Fibroblast of pulmonary artery (primary cell): ENCODE measurements at regions not wholly inside any gene's neighbourhood (a gene's known extent, or its start where the extent isn't known, plus 50 kb on each side); places are given as distances from the start of the nearest gene placed in this dataset.

Source experiments
- DNase-seq: peaks from one replicate; pipeline ENCODE4 v3.0.0-alpha.2; 2010; ENCODE audit warnings: low read depth
- H3K4me3 ChIP-seq: replicated peaks from 2 replicates; pipeline ENCODE4 v1.5.1; 2011; ENCODE audit warnings: low read depth, mild to moderate bottlenecking, control low read depth, low read length, moderate library complexity
- CTCF ChIP-seq: IDR thresholded peaks from 2 replicates; pipeline ENCODE4 v1.5.1; 2011; ENCODE audit warnings: mild to moderate bottlenecking, control low read depth, low read length, inconsistent platforms; ENCODE audit errors: missing control alignments

- TF ChIP-seq CTCF: no peak
- H3K4me3 ChIP-seq: no peak overlapping the region
- DNase-seq: peak; percentile 3
Measured at GRCh38 chr14:94897082-94897481, 127.2 kb upstream of the GSC start.

- no peak for TF ChIP-seq CTCF
- DNase-seq: no peak
Measured at GRCh38 chr14:94893411-94894160, 123.7 kb upstream of the GSC start.

GRCh38 chr14:94890785-94891184 is 120.9 kb upstream of the GSC start:
- DNase-seq: no peak

More at GRCh38 chr14:94893411-94894160, 123.7 kb upstream of the GSC start:
- no peak overlapping the region for H3K4me3 ChIP-seq

GRCh38 chr14:94889520-94890312 is 119.8 kb upstream of the GSC start:
- TF ChIP-seq CTCF: no peak
- no peak for DNase-seq
- no peak overlapping the region for H3K4me3 ChIP-seq

More at GRCh38 chr14:94890785-94891184, 120.9 kb upstream of the GSC start:
- TF ChIP-seq CTCF: no peak
- no peak overlapping the region for H3K4me3 ChIP-seq

- no peak overlapping the region for H3K4me3 ChIP-seq
- DNase-seq: no peak
- no peak for TF ChIP-seq CTCF
Measured at GRCh38 chr14:94888121-94888520, 118.2 kb upstream of the GSC start.

GRCh38 chr14:94887591-94887990 is 117.7 kb upstream of the GSC start:
- H3K4me3 ChIP-seq: no peak overlapping the region
- no peak for TF ChIP-seq CTCF
- no peak for DNase-seq

- no peak overlapping the region for H3K4me3 ChIP-seq
- DNase-seq: no peak
- TF ChIP-seq CTCF: no peak
Measured at GRCh38 chr14:94886931-94887330, 117.0 kb upstream of the GSC start.
